HG02571 (cell line): ENCODE measurements at regions not wholly inside any gene's neighbourhood (a gene's known extent, or its start where the extent isn't known, plus 50 kb on each side); places are given as distances from the start of the nearest gene placed in this dataset.
A peak's percentile ranks its signal among the peaks of the same experiment; 100 is the strongest.

ENCODE experiments used
- ATAC-seq: cut with Tn5 transposase; IDR thresholded peaks from one replicate; pipeline ENCODE4 v1.9.1; 2021; ENCODE audit warnings: mild to moderate bottlenecking, moderate library complexity; ENCODE audit not compliant: unreplicated experiment

DNA sequence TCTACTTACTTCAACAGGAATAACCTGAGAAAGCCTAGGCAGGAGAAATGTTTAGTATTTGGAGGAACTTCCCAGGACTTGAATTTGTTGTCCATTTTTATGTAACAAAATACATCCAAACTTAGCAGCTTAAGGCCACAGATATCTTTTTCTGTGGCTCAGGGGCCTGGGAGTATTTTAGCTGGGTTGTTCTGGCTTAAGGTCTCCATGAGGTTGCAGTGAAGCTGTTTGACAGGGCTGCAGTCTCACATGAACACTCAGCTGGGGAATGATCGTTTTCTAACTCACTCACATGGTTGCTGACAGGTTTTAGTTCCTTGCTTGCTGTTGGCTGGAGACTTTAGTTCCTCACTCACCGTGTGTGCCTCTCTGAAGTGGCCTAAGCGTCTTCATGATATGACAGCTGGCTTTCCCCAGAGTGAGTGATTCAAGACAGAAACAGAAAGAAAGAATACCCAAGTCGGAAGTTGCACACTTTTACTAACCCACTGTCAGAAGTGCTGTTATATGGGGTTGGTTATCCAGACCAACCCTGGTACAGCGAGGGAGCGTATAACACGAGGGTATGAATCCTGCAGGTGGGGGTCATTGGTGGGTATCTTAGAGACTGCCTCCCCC, 229.7 kb upstream of the TBL1XR1 start:
- peak; percentile 99 for ATAC-seq

- ATAC-seq, result peak; percentile 4
These were observed 230.3 kb upstream of the TBL1XR1 start for GRCh38 chr3:177427540-177427939.

DNA sequence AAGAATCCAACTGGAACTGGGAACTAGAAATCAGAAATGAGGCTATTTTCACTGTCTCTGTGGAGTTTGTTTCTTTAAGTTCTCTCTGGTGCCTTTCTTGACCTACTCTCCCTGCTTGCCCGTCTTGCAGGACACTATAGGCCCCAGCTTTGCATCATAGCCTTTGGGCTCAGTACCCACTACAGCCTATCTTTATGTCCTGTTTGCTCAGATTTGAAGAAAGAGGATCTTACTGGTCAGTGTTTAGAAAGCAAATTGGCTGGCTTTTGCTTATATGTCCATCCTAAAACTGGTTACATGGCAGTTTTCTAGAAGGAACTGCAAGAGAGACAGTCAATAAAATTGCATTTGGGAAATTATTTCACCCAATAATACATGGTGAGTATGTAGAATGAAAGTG, 231.8 kb upstream of the TBL1XR1 start:
- no peak for ATAC-seq

- no peak for ATAC-seq
These were observed 232.5 kb upstream of the TBL1XR1 start for GRCh38 chr3:177429771-177430170.

DNA sequence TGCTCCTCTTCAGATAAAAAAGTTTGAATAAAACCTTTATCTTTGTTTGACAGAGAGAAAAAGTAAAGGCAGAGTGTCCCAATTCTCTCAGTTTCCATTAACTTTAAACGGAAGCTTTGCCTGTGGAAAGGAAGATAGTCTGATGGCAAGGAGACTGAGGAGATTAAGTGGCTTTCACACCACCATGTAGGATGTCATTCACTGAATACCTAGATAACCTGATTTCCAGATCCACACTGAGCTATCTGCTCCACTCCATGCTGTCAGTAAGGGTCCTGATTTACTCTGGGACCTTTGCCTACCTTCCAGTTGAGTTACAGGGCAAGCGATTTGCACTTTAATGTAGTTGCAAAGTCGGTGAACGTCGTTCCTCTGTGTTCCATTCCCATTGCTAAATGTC, 233.4 kb upstream of the TBL1XR1 start:
- ATAC-seq, result no peak

DNA sequence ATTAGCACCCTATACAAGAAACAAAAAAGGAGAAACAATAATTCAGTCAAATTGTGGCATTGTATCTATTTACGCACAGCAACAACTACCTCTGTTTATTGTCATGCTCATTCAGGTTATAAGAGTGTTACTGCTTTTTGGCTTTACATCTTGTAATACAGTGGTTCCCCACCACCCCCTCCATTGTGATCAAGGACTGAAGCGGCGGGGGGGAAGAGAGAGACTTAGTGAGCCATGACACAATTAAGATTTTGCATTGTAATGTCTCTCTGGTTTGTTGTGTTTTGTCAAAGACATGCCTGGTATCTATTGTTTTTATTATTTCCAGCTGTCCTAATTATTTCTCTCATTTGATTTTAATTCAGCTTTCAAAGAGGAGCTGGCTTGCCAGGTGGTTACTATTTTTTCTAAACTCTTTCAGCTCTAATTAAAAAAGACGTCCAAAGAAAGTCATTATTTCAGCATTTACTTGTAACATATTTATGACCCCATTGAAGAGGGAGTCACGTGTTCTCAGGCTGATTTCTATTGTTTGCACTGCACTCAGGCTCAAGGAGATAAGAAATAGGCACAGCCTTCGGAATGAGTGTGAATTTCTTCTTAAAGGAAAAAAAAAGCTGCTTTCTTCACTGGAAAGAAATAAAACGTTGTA, 234.4 kb upstream of the TBL1XR1 start:
- no peak for ATAC-seq

DNA sequence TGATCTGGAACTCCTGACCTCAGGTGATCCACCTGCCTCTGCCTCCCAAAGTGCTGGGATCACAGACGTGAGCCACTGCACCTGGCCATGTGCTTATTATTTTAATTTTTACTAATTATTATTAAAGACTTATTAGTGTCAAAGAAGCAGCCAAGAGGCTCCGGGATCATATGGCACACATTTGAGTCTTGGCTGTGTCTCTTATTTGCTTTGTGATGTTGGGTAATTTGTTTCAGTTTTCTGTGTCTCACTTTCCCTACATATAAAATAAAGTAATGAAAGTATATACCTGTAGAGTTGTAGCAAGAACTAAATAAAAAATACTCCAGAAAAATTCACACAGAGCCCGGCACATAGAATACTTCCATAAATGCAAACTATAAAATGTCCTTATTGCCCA, 238.0 kb upstream of the TBL1XR1 start:
- ATAC-seq, result no peak

DNA sequence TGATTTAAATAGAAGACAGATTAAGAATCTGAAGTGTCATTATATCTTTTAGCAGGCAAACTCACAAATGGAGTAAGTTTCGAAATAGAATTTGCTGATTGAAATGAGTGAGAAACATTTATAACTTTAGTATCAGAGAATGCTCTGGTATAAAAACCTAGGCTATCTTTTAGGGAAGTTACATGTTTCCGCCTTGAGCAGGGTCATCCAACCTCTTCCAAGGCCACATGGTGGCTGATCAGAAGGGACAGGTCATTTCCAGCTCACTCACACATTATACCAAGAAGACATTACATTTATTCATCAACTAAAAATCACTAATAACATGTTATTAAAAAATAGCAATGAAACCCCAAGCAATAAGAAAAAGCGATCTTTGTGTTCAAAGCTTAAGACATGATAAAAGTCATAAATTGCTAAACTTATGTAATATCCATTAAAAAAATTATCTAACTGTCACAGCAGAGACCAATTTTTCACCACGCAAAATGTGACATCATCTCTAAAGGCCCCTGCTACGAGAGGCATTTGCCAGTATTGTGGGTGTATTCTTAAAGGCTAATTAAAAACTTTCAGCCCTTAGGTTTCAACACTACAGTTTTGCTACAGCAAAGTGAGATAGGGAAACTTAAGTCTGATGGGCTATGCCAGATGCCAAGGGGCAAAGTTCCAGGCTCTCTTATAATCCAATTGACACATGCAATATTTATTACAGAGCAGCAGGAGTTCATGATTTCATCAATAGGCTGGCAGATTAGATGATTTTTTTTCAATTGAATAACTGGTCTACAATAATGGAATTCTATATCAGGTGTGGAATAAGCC, 240.4 kb upstream of the TBL1XR1 start:
- ATAC-seq, result no peak

DNA sequence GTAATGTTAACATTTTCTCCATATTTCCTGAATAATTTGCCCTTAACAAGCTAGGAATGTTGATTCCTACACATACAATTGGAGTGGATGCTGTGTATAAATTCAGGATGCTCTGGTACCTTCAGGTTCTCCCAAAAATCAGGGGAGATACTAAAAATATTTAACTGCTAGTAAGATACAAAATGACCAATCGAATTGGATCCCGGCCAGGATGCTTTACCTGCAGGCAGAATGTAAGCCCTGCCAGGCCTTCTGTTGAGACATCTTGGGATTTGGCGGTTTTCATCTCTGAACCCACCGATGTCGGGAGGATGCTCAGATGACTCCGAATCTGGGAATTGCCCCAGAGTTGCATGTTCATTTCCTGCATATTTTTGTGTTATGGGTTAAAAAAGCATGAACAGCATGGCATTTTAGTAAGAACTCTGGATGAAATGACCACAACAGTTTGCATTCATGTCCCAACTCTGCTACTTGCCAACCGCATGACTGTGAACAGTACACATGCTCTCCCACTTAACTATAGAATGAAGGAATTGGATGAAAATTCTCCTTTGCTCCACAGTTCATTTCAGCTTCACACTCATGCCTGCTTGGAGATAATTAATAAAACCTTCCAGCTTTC, 241.4 kb upstream of the TBL1XR1 start:
- ATAC-seq, result no peak

DNA sequence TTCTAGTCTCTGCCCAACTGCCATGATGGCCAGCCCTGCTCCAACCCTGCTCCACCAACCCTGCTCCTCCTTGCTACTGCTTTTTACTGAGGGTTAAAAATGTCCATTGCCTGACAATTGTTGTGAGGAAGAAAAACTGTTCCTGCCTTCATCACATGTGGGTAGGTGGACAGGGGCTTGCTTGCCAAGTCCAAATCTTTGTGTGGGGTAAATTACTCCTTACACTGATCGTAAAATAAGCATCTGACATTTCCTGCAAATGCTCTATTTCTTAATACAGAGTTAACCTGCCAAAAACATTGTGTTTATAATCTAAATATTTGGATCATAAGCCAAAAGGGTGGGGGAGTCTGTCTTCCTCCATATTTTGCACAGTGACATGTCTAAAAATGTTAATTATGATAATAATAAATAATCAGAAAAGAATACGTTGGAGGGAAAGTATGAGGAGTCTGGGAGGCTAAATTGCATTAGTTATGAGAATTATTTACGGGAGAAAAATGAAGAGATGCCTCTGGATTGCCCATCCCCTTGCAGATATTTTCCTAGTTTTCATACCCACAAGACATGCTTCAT, 242.5 kb upstream of the TBL1XR1 start:
- ATAC-seq, result no peak

- no peak for ATAC-seq
These were observed 243.3 kb upstream of the TBL1XR1 start for GRCh38 chr3:177440456-177441104.

- no peak for ATAC-seq
These were observed 244.1 kb upstream of the TBL1XR1 start for GRCh38 chr3:177441276-177441812.

DNA sequence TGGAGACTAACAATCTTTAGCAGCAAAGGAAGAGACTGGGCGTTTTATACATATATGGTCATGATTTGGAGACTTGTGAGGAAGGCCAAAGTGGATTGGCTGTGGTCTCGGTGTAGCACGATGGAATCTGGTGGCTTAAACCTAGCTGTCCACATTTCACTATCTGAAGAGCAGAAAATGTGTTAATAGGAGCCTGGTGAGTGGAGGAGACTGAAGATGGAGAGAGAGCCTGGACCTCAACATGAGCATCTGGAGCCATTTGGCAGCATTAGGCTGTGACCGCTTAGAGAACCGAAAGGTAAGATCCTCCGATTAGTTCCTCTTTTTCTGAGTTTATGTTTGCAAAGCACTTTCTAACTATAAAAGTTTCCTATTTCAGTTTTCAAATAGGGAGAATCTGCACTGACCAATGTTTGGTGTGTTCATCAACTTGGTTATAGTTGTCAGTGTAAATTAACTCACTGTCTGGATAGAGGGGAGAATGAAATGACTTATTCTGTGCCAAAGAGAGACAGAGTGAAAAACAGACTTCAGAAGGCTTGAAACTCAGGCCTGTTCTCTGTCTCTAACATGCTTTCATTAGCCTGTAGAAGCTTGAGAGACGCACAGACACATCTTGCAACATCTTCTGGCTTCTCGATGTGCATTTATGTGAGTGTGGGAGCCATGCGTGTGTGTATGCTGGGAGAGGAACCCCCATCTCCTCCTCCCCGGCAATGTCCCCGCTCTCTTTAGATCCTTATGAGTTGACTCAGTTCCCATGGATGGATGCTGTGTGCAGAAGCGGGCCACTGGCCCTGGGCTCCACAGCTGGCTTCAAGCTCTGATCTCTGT, 244.7 kb upstream of the TBL1XR1 start:
- ATAC-seq, result peak; percentile 98

GRCh38 chr3:177443469-177443868, 246.2 kb upstream of the TBL1XR1 start:
- ATAC-seq, result no peak

GRCh38 chr3:177444696-177445095, 247.4 kb upstream of the TBL1XR1 start:
- no peak for ATAC-seq

- no peak for ATAC-seq
These were observed 248.3 kb upstream of the TBL1XR1 start for GRCh38 chr3:177445549-177445948.

DNA sequence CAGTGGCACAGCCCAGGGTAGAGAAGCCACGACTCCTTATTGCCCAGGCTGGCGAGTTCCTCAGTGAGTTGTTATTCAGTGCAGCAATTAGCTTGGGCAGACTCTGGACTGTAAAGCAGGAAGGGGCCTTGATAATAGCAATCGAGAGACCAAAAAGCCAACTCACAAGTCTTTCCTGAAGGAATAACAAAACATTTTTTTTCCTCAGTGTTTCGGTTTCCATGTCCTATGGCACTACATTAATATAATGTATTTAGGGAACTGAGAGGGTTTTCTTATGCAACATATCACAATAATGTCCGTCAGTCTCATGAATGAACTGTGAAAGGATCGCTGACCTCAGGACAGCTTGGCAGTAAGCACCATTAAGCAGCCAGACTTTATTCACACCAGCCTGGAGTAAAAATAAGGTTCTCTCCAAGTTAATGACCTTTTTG, 248.9 kb upstream of the TBL1XR1 start:
- ATAC-seq, result no peak

- no peak for ATAC-seq
These were observed 250.7 kb upstream of the TBL1XR1 start for GRCh38 chr3:177447938-177448337.

GRCh38 chr3:177448987-177449359, 251.7 kb upstream of the TBL1XR1 start:
- ATAC-seq, result no peak
